Ishikawa (cell line): ENCODE measurements at regions not wholly inside any gene's neighbourhood (a gene's known extent, or its start where the extent isn't known, plus 50 kb on each side); places are given as distances from the start of the nearest gene placed in this dataset.

Source experiments
- CEBPB ChIP-seq: IDR thresholded peaks from 2 replicates; pipeline ENCODE4 v1.6.1; 2012
- CREB1 ChIP-seq: IDR thresholded peaks from 2 replicates; pipeline ENCODE4 v1.6.1; 2012; ENCODE audit warnings: low read depth
- EGR1 ChIP-seq: IDR thresholded peaks from 2 replicates; pipeline ENCODE4 v1.6.1; 2012
- EP300 ChIP-seq: IDR thresholded peaks from 2 replicates; pipeline ENCODE4 v1.6.1; 2012; ENCODE audit warnings: borderline replicate concordance
- FOXM1 ChIP-seq: IDR thresholded peaks from 2 replicates; pipeline ENCODE4 v1.6.1; 2012; ENCODE audit warnings: low read depth, borderline replicate concordance
- MAX ChIP-seq: IDR thresholded peaks from 2 replicates; pipeline ENCODE4 v1.6.1; 2012
- NFIC ChIP-seq: IDR thresholded peaks from 2 replicates; pipeline ENCODE4 v1.6.1; 2012
- RAD21 ChIP-seq: IDR thresholded peaks from 2 replicates; pipeline ENCODE4 v1.6.1; 2012; ENCODE audit warnings: low read depth
- TAF1 ChIP-seq: IDR thresholded peaks from 2 replicates; pipeline ENCODE4 v1.6.1; 2012; ENCODE audit warnings: low read depth, mild to moderate bottlenecking
- TCF12 ChIP-seq: IDR thresholded peaks from 2 replicates; pipeline ENCODE4 v1.6.1; 2012; ENCODE audit warnings: low read depth
- TEAD4 ChIP-seq: IDR thresholded peaks from 2 replicates; pipeline ENCODE4 v1.6.1; 2012
- USF1 ChIP-seq: IDR thresholded peaks from 2 replicates; pipeline ENCODE4 v1.6.1; 2012
- YY1 ChIP-seq: IDR thresholded peaks from 2 replicates; pipeline ENCODE4 v1.6.1; 2012; ENCODE audit warnings: low read depth
- ZBTB7A ChIP-seq: IDR thresholded peaks from 2 replicates; pipeline ENCODE4 v1.6.1; 2012; ENCODE audit warnings: low read depth
- TF ChIP-seq, protein P1 (sequence below): IDR thresholded peaks from 2 replicates; pipeline ENCODE4 v1.6.1; 2012; ENCODE audit warnings: low read depth, mild to moderate bottlenecking

DNA sequence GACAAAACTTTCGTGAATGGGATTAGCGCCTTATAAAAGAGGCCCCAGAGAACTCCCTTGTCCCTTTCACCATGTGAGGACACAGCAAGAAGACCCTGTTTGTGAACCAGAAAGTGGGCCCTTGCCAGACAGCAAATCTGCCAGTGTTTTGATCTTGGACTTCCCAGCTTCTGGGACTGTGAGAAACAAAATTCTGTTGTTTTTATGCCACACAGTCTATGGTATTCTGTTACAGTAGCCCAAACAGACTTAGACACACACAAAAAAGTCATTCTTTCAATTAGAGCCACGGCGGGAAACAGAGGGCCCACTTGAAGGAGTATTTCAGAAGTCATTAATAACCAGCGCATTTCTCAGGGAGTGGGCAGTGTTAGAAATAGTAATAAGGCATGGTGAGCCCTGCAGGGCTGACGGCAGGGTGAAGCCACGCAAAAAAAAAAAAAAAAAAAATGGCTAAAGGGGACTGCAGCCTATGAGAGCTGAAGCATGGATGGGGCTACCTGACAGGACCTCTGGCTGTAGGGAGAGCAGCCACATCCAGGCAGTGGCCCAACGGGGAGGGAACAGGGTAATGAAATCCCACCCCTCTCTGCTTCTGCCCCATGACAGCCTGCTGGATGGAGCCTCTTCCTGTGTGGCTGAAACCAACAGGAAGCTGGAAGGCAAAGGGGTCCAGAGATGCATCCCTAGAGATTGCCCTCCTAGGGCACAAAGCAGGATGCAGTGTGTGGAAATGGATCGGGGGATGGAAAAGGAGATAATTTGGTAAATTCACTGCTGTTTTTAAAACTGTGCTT is 189.3 kb downstream of the KCNS3 start:
- no peak for TF ChIP-seq CEBPB
- TF ChIP-seq, protein P1, sequence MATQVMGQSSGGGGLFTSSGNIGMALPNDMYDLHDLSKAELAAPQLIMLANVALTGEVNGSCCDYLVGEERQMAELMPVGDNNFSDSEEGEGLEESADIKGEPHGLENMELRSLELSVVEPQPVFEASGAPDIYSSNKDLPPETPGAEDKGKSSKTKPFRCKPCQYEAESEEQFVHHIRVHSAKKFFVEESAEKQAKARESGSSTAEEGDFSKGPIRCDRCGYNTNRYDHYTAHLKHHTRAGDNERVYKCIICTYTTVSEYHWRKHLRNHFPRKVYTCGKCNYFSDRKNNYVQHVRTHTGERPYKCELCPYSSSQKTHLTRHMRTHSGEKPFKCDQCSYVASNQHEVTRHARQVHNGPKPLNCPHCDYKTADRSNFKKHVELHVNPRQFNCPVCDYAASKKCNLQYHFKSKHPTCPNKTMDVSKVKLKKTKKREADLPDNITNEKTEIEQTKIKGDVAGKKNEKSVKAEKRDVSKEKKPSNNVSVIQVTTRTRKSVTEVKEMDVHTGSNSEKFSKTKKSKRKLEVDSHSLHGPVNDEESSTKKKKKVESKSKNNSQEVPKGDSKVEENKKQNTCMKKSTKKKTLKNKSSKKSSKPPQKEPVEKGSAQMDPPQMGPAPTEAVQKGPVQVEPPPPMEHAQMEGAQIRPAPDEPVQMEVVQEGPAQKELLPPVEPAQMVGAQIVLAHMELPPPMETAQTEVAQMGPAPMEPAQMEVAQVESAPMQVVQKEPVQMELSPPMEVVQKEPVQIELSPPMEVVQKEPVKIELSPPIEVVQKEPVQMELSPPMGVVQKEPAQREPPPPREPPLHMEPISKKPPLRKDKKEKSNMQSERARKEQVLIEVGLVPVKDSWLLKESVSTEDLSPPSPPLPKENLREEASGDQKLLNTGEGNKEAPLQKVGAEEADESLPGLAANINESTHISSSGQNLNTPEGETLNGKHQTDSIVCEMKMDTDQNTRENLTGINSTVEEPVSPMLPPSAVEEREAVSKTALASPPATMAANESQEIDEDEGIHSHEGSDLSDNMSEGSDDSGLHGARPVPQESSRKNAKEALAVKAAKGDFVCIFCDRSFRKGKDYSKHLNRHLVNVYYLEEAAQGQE, result no peak
- TF ChIP-seq TEAD4, result no peak
- TF ChIP-seq USF1, result no peak
- TF ChIP-seq FOXM1, result no peak
- no peak for TF ChIP-seq YY1
- no peak for TF ChIP-seq TAF1

GRCh38 chr2:18066894-18067293 is 188.4 kb downstream of the KCNS3 start:
- TF ChIP-seq USF1, result no peak
- TF ChIP-seq RAD21, result no peak
- TF ChIP-seq, protein P1, result no peak
- TF ChIP-seq YY1, result no peak

DNA sequence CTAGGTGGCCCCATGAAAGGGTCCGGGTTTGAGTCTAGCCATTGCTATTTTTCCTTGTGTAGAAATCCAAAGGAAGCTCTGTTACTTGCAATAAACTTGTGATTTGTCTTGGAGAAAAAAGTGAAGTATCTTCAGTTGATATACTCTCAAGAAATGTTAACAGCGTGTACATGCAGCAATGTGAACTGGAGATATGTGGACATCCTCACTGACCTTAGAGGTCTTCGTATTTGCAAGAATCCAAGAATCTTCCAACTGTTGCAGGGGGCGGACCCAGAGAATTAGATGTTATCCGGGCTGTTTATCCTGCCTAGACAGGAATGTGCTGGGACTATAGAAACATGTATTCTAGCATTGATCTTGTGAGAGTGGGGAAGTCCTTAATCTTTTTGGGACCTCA is 187.6 kb downstream of the KCNS3 start:
- TF ChIP-seq TAF1, result no peak
- TF ChIP-seq TCF12, result no peak
- no peak for TF ChIP-seq MAX
- TF ChIP-seq EP300, result no peak
- no peak for TF ChIP-seq TEAD4
- no peak for TF ChIP-seq EGR1
- no peak for TF ChIP-seq RAD21
- TF ChIP-seq USF1, result no peak
- TF ChIP-seq FOXM1, result no peak

GRCh38 chr2:18065249-18065648 is 186.8 kb downstream of the KCNS3 start:
- TF ChIP-seq RAD21, result no peak
- TF ChIP-seq CEBPB, result no peak
- TF ChIP-seq EGR1, result no peak
- TF ChIP-seq ZBTB7A, result no peak
- no peak for TF ChIP-seq YY1
- TF ChIP-seq, protein P1, result no peak
- no peak for TF ChIP-seq FOXM1
- TF ChIP-seq CREB1, result no peak
- TF ChIP-seq TCF12, result no peak
- TF ChIP-seq USF1, result no peak
- TF ChIP-seq NFIC, result no peak
- TF ChIP-seq MAX, result no peak
- TF ChIP-seq TAF1, result no peak
- no peak for TF ChIP-seq TEAD4
- TF ChIP-seq EP300, result no peak
